HUES64 (cell line): ENCODE measurements at regions not wholly inside any gene's neighbourhood (a gene's known extent, or its start where the extent isn't known, plus 50 kb on each side); places are given as distances from the start of the nearest gene placed in this dataset.
"Not testable (repeated sequence)": the region's sequence is repeated elsewhere in the genome, so short reads cannot be mapped to it uniquely, and the experiment has no call there.

Experiments used
- H3K27ac ChIP-seq: 2 replicates; pipeline ENCODE4 v1.7.0; 2013; ENCODE audit warnings: low read depth, low read length, inconsistent platforms
- H3K27me3 ChIP-seq: 2 replicates; pipeline ENCODE4 v1.6.1; 2013; ENCODE audit warnings: mild to moderate bottlenecking, low read length; ENCODE audit not compliant: insufficient read depth
- H3K36me3 ChIP-seq: 2 replicates; pipeline ENCODE4 v1.6.1; 2013; ENCODE audit warnings: mild to moderate bottlenecking, low read length; ENCODE audit not compliant: insufficient read depth
- H3K4me1 ChIP-seq: 2 replicates; pipeline ENCODE4 v1.6.1; 2013; ENCODE audit warnings: mild to moderate bottlenecking, low read length, moderate library complexity; ENCODE audit not compliant: insufficient read depth
- H3K4me3 ChIP-seq: 2 replicates; pipeline ENCODE4 v1.5.1; 2013; ENCODE audit warnings: mild to moderate bottlenecking, low read length, moderate library complexity
- H3K9ac ChIP-seq: 2 replicates; pipeline ENCODE4 v1.6.1; 2013; ENCODE audit warnings: mild to moderate bottlenecking, low read depth, low read length
- H3K9me3 ChIP-seq: 2 replicates; pipeline ENCODE4 v1.6.1; 2013; ENCODE audit warnings: low read depth, low read length; ENCODE audit not compliant: insufficient read depth
- WGBS: fragments of 150-250, 120-280 bp; methylation state at CpG from one replicate; pipeline ENCODE4 v1.1.7; 2013; ENCODE audit warnings: missing lambda C conversion rate; 5-methylcytosine and 5-hydroxymethylcytosine counted together

DNA sequence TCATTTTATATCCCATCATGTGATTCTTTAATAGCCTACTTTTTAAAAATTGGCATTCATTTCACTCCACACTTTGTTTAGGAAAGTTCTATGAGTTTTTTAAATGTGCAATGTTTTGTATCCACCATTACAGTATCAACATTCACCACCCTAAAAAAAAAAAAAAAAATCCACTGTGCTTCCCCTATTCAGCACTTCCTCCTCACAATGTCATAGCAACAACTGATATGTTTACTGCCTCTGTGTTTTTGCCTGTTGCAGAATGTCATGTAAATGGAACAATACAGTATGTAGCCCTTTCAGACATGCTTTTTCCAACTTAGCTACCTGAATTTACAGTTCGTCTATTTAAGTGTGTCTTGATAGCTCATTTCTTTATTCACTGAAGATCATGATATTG lies 754.2 kb downstream of the FAM181B start:
- no peaks in the 10 kb centered on the region for H3K36me3 ChIP-seq
- H3K9ac ChIP-seq, result no peak overlapping the region
- no peak overlapping the region for H3K4me3 ChIP-seq
- H3K27ac ChIP-seq, result no peak overlapping the region
- no peaks in the 10 kb centered on the region for H3K27me3 ChIP-seq
- no CpG with 5 or more reads among the region's 1 CpG for WGBS
- H3K9me3 ChIP-seq, result peaks cover 3% of the 10 kb centered on the region; the same call in 1 of the 2 replicates
- no peaks in the 10 kb centered on the region for H3K4me1 ChIP-seq

DNA sequence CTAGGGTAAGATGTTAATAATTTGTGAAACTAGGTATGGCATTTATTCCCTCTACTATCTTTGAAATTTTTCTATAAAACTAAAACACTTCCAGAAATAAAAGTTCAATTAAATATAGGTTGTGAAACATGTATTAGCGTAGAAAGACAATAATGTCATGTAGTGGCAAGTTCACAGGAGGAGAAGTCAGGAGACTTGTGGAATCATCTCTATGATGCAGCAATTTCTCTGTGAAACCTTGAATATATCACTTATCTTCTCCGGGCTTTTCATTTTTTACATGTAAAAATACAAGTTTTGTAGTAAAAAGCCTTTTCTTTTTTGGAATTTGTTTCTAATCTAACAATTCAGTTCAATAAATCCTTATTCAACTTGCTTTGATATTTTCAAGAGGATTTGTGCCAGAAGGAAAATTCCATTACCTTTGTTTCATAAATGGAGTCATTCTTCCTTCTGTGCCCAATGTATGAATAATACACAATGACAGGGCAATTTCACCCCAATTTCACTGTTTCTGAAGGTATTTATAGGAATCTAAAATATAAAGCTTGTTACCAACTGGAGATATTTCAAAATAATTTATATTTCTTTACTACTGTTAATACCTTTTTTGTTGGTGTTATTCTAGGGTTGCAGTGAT lies 758.3 kb downstream of the FAM181B start:
- H3K27ac ChIP-seq, result no peak overlapping the region
- H3K36me3 ChIP-seq, result no peaks in the 10 kb centered on the region
- no peak overlapping the region for H3K9ac ChIP-seq
- H3K4me3 ChIP-seq, result no peak overlapping the region
- no peaks in the 10 kb centered on the region for H3K27me3 ChIP-seq
- no peaks in the 10 kb centered on the region for H3K4me1 ChIP-seq
- H3K9me3 ChIP-seq, result peaks cover 3% of the 10 kb centered on the region; the same call in 1 of the 2 replicates
- WGBS, result 88% methylated on average over 1 of the region's 2 CpGs

DNA sequence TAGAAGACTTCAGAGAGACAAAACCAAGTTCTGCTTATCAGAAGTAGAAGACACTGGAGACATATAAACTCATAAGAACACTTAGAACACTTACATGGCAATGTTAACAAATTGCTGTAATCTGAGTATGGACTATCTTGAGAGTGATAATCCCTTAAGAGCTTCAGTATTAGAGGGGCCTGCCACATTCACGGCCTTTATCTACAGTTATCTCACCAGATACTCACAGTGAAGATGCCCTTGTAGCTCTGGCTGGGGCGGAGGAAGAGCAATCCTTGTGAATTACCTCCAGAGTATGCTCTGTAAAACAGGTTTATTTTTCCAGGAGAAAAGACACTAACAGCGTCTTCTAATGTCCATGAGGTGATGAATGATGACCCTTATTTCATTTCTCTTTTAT lies 762.8 kb downstream of the FAM181B start:
- no peak overlapping the region for H3K4me3 ChIP-seq
- WGBS, result 100% methylated on average over 3 of the region's 3 CpGs
- H3K4me1 ChIP-seq, result no peaks in the 10 kb centered on the region
- no peaks in the 10 kb centered on the region for H3K27me3 ChIP-seq
- no peaks in the 10 kb centered on the region for H3K36me3 ChIP-seq
- H3K27ac ChIP-seq, result no peak overlapping the region
- no peaks in the 10 kb centered on the region for H3K9me3 ChIP-seq
- H3K9ac ChIP-seq, result no peak overlapping the region

DNA sequence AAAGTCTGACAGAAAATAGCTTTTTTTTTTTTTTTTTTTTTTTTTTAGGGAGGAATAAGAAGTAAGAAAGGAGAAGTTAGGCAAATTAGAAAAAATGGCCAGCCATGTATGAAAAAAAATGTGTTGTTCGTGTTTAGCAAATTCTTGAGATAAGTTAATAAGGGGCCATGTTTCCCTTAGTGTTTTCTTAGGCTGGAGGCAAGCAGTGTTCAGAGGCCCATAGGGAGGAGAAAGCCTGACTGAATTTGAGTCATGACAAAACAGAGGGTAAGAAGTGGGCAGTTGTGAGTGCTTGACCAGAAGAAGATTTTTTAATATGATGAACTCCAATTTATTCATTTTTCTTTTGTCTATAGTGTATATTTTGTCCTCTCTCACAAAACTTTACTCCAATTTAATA lies 766.4 kb downstream of the FAM181B start:
- H3K27me3 ChIP-seq, result no peaks in the 10 kb centered on the region
- H3K4me3 ChIP-seq, result no peak overlapping the region
- H3K27ac ChIP-seq, result no peak overlapping the region
- no peak overlapping the region for H3K9ac ChIP-seq
- no peaks in the 10 kb centered on the region for H3K36me3 ChIP-seq
- no peaks in the 10 kb centered on the region for H3K9me3 ChIP-seq
- H3K4me1 ChIP-seq, result no peaks in the 10 kb centered on the region
- 82% methylated on average over 1 of the region's 1 CpG for WGBS

DNA sequence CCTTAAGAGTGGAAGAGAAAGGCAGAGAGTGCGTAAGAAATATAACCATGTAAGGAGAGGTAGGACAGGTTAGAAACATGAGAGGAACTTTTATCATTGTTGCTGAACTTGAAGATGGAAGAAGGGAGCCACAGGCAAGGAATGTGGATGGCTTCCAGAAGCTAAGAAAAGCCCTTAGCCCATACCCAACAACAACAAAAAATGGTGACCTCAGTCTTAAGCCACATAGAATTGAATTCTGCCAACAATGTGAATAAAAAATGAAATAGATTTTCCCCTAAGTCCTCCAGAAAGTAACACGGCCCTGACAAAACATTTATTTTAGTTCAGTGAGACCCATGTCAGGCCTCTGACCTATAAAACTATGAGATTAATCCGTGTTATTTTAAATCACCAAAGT lies 767.3 kb downstream of the FAM181B start:
- H3K9me3 ChIP-seq, result no peaks in the 10 kb centered on the region
- H3K4me1 ChIP-seq, result no peaks in the 10 kb centered on the region
- no peaks in the 10 kb centered on the region for H3K27me3 ChIP-seq
- H3K36me3 ChIP-seq, result no peaks in the 10 kb centered on the region
- 95% methylated on average over 3 of the region's 3 CpGs for WGBS
- H3K4me3 ChIP-seq, result no peak overlapping the region
- H3K9ac ChIP-seq, result no peak overlapping the region
- H3K27ac ChIP-seq, result no peak overlapping the region

DNA sequence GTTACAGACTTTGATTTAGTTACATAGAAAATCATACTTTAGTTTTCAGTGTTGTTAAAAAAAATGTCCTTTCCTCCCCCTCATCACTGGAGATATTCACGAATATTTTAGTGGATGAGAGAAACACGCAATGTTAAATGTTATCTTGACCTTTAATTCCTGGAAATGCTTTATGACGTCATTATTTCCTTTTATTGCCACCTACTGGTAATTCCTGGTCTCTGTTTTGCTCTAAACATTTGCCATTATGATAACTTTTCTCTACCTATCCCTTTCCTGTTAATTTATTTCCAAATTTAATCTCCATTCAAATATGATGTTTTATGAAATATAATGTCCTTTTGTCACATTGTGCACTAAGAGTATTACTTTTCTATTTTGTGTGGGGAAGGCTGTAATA lies 770.6 kb downstream of the FAM181B start:
- Histone ChIP-seq H3K36me3 (no peaks in the 10 kb centered on the region), H3K4me1 (0 out of 2 replicates have a peak, but pooled peaks cover 3% of the 10 kb centered on the region), H3K27ac (no peak overlapping the region), H3K27me3 (no peaks in the 10 kb centered on the region), H3K4me3 (no peak overlapping the region), H3K9ac (no peak overlapping the region), H3K9me3 (no peaks in the 10 kb centered on the region)
- 66% methylated on average over 2 of the region's 3 CpGs for WGBS

DNA sequence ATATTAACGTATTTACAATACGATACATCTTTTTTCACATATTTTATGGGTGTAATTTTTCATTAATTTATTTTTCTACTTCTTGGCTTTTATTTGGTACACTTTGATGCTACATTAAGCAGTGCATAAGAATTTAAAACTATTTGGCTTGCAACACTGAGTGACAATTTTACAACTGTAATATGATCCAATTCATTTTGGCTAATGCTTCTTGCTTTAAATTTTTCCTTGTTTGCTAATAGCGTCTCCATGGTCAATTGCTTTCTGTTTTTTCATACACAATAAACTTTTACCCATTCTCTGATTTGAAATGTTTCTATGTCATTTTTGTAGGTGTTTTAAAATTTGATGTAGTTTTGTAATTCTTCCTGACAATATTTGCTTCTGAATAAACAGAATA lies 773.2 kb downstream of the FAM181B start:
- 70% methylated on average over 1 of the region's 3 CpGs for WGBS
- H3K9ac ChIP-seq, result no peak overlapping the region
- H3K9me3 ChIP-seq, result no peaks in the 10 kb centered on the region
- no peaks in the 10 kb centered on the region for H3K36me3 ChIP-seq
- no peak overlapping the region for H3K4me3 ChIP-seq
- H3K27ac ChIP-seq, result no peak overlapping the region
- no peaks in the 10 kb centered on the region for H3K27me3 ChIP-seq
- H3K4me1 ChIP-seq, result 0 out of 2 replicates have a peak, but pooled peaks cover 3% of the 10 kb centered on the region

DNA sequence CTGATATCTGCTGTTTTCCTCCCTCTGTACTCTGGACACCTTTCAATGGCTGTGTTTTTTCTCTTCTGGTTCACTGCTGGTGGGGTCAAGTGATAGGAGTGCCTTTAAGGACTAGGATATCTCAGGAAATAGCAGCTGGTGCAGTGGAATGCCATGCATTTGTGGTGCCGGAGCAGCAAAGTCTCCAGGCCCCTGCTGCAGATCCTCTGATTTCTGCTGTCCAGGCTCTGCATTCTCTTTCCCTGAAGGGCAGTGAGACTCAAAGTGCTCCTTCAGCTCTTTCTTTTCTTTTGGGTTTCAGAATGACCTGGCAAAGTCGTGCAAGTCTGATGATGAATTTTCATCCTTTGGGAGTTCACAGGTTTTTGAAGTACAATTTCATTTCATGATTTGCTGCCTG lies 774.3 kb downstream of the FAM181B start:
- Histone ChIP-seq H3K9me3 (no peaks in the 10 kb centered on the region), H3K27ac (no peak overlapping the region), H3K36me3 (no peaks in the 10 kb centered on the region), H3K27me3 (no peaks in the 10 kb centered on the region), H3K9ac (no peak overlapping the region), H3K4me3 (no peak overlapping the region), H3K4me1 (0 out of 2 replicates have a peak, but pooled peaks cover 3% of the 10 kb centered on the region)
- WGBS, result 55% methylated on average over 2 of the region's 2 CpGs

DNA sequence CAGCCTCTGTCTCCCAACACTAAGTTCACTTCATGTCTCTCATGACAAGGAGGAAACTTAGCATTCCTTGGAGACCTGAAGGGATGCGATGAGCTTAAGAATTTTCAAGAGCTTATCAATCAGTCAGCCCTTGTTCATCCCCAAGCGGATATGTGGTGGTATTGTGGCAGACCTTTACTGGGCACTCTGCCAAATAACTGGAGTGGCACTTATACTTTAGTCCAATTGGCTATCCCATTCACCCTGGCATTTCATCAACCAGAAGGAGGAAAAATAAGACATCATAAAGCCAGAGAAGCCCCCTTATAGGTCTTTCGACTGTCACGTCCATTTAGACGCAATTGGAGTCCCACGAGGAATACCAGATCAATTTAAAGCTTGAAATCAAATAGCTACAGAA lies 779.4 kb downstream of the FAM181B start:
- H3K27ac ChIP-seq, H3K4me1 ChIP-seq, H3K4me3 ChIP-seq, H3K9me3 ChIP-seq, H3K9ac ChIP-seq, H3K36me3 ChIP-seq, H3K27me3 ChIP-seq: not testable (repeated sequence)
- WGBS, result 96% methylated on average over 6 of the region's 6 CpGs

DNA sequence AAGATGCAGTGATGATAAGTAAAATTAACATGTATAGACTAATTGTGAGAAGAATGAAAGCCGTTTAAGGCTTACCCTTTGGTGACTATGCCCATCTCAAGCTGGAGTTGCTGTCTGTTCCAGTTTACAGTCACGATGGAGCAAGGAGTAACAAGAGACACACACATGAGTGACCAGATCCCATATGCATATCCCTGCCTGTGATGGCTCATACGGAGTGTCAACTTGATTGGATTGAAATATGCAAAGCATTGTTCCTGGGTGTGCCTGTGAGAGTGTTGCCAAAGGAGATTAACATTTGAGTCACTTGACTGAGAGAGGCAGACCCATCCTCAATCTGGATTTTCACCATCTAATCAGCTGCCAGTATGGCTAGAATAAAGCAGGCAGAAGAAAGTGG lies 786.8 kb downstream of the FAM181B start:
- 82% methylated on average over 3 of the region's 3 CpGs for WGBS
- Histone ChIP-seq H3K27ac (no peak overlapping the region), H3K4me1 (no peaks in the 10 kb centered on the region), H3K9ac (no peak overlapping the region), H3K9me3 (no peaks in the 10 kb centered on the region), H3K36me3 (no peaks in the 10 kb centered on the region), H3K4me3 (no peak overlapping the region), H3K27me3 (no peaks in the 10 kb centered on the region)

DNA sequence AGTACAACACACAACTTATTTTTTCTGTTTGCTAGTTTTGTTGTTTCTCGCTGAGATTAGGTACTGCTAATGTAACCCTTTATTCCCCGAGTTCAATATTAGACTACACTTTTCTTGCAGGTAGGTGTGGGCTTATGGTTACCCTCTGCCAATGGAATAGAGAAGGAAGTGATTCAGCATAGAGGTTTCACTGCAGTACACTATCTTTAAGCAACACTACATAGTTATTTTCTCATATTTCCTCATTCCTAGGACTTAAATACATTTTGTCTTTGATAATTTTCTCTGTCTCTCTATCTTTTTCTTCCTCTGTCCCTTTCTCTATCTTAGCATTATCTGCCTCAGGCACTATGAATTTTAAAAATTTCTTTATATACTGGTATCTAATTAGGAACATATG lies 791.0 kb downstream of the FAM181B start:
- no peak overlapping the region for H3K27ac ChIP-seq
- H3K9ac ChIP-seq, result no peak overlapping the region
- H3K27me3 ChIP-seq, result no peaks in the 10 kb centered on the region
- H3K9me3 ChIP-seq, result no peaks in the 10 kb centered on the region
- no peaks in the 10 kb centered on the region for H3K36me3 ChIP-seq
- no peak overlapping the region for H3K4me3 ChIP-seq
- 90% methylated on average over 2 of the region's 2 CpGs for WGBS
- H3K4me1 ChIP-seq, result no peaks in the 10 kb centered on the region

DNA sequence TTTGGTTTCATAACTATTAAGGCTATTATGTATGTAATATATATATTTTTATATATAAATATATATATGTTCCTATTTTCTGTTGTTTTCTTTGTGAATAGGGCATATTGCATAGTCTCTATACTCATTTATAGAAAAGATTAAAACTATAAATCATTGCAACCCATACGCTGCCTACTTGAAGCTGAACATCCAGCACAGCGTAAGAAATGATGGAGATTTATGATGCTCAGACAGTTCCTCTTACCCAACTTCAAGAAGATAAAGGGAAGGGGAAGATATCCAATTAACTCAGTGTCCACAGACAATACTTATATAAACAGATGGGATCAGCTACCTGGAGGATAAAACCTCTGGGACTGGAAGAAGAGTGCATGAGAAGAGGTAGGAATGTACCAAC lies 791.7 kb downstream of the FAM181B start:
- Histone ChIP-seq H3K27ac (no peak overlapping the region), H3K9me3 (no peaks in the 10 kb centered on the region), H3K4me3 (no peak overlapping the region), H3K4me1 (no peaks in the 10 kb centered on the region), H3K27me3 (no peaks in the 10 kb centered on the region), H3K36me3 (no peaks in the 10 kb centered on the region), H3K9ac (no peak overlapping the region)
- no CpG with 5 or more reads among the region's 2 CpGs for WGBS
